Heart left ventricle (tissue), 13 donors: ENCODE measurements at regions not wholly inside any gene's neighbourhood (a gene's known extent, or its start where the extent isn't known, plus 50 kb on each side); places are given as distances from the start of the nearest gene placed in this dataset.

Experiments
- POLR2A ChIP-seq, 2 donors: fragments of 450-650 bp; IDR thresholded peaks; one replicate each; pipeline ENCODE4 v1.6.1; 2017; ENCODE audit warnings: antibody characterized with exemption in 2 of 2, mild to moderate bottlenecking in 2 of 2, moderate library complexity in 2 of 2
- TF ChIP-seq, protein P1 (sequence below), 12 donors: fragments of 200-600 bp; sonication (generic) in 4 of 12; IDR thresholded peaks; one replicate each; pipeline versions ENCODE4 v1.5.0 to v1.8.0; 2018 to 2022; ENCODE audit warnings: antibody characterized with exemption in 12 of 12, mild to moderate bottlenecking in 5 of 12
- donor health status: ischemic (EF 13 %, LVEDD 7.1; RV severe dilation, severe dysfunction).
- donor health status: DM: no; HTN: yes; CAD: no.
- donor health status: DM: no; HTN: no; CAD: no.
- donor health status: ischemic (EF 25% LVEDD 6.9; RV normal size, moderate dysfunction).
- donor health status: ischemic (EF 25% LVEDD 5.7; RV mildly dilated, moderate dysfunction).
- donor health status: ischemic (EF 35%, LVEDD 5.7; RV mildly dilated, moderate dysfunction).
- donor health status: nonischemic (EF 11% LVEDD 7.7; RV severe dilation, severe dysfunction).
- donor health status: DM: yes; HTN: yes; CAD: no.
- donor health status: PGD.
- donor health status: ischemic (EF 29% LVEDD 5.4; RV normal size, mild dysfunction).
- donor health status: nonischemic (EF 23%, LVEDD 6.1; RV moderate dilation, normal function).

DNA sequence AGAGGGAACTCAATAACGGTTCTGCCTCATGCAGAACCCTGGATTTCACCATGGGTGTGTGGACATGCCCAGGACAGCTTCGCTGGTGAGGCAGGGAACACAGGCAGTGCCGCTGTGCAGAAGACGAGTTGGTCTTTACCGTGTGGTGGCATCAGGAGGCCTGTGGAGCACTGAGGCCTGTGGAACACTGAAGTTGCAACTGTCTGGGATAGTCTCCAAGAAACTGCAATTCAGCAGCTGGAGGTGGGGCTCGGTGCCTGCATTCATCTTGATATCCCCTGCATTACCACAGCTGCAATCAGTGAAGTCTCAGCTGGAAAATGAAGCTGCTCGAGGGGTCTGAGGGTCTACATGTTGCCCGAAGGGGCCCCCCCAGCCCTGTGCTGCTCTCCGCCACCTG, 202.4 kb upstream of the CDH4 start:
- TF ChIP-seq, protein P1, sequence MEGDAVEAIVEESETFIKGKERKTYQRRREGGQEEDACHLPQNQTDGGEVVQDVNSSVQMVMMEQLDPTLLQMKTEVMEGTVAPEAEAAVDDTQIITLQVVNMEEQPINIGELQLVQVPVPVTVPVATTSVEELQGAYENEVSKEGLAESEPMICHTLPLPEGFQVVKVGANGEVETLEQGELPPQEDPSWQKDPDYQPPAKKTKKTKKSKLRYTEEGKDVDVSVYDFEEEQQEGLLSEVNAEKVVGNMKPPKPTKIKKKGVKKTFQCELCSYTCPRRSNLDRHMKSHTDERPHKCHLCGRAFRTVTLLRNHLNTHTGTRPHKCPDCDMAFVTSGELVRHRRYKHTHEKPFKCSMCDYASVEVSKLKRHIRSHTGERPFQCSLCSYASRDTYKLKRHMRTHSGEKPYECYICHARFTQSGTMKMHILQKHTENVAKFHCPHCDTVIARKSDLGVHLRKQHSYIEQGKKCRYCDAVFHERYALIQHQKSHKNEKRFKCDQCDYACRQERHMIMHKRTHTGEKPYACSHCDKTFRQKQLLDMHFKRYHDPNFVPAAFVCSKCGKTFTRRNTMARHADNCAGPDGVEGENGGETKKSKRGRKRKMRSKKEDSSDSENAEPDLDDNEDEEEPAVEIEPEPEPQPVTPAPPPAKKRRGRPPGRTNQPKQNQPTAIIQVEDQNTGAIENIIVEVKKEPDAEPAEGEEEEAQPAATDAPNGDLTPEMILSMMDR (IDR thresholded peaks at IDR 0.05): no peak
- TF ChIP-seq POLR2A (IDR thresholded peaks at IDR 0.05): no peak
